ENCODE measurements at regions not wholly inside any gene's neighbourhood (a gene's known extent, or its start where the extent isn't known, plus 50 kb on each side); places are given as distances from the start of the nearest gene placed in this dataset.

DNA sequence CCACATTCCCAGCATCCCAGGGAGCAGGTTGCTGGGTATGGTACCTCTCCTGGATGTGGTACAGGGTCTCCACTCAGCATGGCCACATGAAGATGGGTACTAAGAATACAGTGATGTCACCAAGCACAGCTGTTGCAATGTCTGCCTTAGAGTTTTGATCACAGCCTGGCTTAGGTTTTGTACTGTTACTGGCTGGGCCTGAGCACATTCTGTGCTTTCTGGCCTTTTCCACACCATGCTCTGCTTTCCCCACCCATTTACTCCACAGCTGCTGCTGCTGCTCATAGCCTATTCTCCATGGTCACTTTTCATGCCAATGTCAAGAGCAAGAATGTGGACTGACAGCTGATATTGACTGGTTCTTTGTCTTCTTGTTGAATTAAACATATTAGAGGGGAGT lies 481.9 kb downstream of the ARHGEF28 start:
- no peak for TF ChIP-seq ZNF658 (tag by site-specific recombination; IDR thresholded peaks at IDR 0.05)
- TF ChIP-seq, protein P1, sequence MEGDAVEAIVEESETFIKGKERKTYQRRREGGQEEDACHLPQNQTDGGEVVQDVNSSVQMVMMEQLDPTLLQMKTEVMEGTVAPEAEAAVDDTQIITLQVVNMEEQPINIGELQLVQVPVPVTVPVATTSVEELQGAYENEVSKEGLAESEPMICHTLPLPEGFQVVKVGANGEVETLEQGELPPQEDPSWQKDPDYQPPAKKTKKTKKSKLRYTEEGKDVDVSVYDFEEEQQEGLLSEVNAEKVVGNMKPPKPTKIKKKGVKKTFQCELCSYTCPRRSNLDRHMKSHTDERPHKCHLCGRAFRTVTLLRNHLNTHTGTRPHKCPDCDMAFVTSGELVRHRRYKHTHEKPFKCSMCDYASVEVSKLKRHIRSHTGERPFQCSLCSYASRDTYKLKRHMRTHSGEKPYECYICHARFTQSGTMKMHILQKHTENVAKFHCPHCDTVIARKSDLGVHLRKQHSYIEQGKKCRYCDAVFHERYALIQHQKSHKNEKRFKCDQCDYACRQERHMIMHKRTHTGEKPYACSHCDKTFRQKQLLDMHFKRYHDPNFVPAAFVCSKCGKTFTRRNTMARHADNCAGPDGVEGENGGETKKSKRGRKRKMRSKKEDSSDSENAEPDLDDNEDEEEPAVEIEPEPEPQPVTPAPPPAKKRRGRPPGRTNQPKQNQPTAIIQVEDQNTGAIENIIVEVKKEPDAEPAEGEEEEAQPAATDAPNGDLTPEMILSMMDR (tag by site-specific recombination; IDR thresholded peaks at IDR 0.05): no peak
- no peak for TF ChIP-seq ZNF830 (tag by site-specific recombination; IDR thresholded peaks at IDR 0.05; ENCODE audit: low read depth)
- TF ChIP-seq, protein P2, sequence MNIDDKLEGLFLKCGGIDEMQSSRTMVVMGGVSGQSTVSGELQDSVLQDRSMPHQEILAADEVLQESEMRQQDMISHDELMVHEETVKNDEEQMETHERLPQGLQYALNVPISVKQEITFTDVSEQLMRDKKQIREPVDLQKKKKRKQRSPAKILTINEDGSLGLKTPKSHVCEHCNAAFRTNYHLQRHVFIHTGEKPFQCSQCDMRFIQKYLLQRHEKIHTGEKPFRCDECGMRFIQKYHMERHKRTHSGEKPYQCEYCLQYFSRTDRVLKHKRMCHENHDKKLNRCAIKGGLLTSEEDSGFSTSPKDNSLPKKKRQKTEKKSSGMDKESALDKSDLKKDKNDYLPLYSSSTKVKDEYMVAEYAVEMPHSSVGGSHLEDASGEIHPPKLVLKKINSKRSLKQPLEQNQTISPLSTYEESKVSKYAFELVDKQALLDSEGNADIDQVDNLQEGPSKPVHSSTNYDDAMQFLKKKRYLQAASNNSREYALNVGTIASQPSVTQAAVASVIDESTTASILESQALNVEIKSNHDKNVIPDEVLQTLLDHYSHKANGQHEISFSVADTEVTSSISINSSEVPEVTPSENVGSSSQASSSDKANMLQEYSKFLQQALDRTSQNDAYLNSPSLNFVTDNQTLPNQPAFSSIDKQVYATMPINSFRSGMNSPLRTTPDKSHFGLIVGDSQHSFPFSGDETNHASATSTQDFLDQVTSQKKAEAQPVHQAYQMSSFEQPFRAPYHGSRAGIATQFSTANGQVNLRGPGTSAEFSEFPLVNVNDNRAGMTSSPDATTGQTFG (tag by site-specific recombination; IDR thresholded peaks at IDR 0.05; ENCODE audit: borderline replicate concordance): no peak
- TF ChIP-seq, protein P3, sequence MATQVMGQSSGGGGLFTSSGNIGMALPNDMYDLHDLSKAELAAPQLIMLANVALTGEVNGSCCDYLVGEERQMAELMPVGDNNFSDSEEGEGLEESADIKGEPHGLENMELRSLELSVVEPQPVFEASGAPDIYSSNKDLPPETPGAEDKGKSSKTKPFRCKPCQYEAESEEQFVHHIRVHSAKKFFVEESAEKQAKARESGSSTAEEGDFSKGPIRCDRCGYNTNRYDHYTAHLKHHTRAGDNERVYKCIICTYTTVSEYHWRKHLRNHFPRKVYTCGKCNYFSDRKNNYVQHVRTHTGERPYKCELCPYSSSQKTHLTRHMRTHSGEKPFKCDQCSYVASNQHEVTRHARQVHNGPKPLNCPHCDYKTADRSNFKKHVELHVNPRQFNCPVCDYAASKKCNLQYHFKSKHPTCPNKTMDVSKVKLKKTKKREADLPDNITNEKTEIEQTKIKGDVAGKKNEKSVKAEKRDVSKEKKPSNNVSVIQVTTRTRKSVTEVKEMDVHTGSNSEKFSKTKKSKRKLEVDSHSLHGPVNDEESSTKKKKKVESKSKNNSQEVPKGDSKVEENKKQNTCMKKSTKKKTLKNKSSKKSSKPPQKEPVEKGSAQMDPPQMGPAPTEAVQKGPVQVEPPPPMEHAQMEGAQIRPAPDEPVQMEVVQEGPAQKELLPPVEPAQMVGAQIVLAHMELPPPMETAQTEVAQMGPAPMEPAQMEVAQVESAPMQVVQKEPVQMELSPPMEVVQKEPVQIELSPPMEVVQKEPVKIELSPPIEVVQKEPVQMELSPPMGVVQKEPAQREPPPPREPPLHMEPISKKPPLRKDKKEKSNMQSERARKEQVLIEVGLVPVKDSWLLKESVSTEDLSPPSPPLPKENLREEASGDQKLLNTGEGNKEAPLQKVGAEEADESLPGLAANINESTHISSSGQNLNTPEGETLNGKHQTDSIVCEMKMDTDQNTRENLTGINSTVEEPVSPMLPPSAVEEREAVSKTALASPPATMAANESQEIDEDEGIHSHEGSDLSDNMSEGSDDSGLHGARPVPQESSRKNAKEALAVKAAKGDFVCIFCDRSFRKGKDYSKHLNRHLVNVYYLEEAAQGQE (tag by site-specific recombination; IDR thresholded peaks at IDR 0.05): no peak
- no peak for TF ChIP-seq KLF16 (tag by site-specific recombination; IDR thresholded peaks at IDR 0.05)
- TF ChIP-seq TCF7L2 (IDR thresholded peaks at IDR 0.05; ENCODE audit: borderline replicate concordance, low read depth, low read length): no peak
- no peak for TF ChIP-seq ZNF416 (tag by site-specific recombination; IDR thresholded peaks at IDR 0.05)
- TF ChIP-seq ZNF837 (tag by site-specific recombination; IDR thresholded peaks at IDR 0.05): no peak
- TF ChIP-seq YY1 (tag by site-specific recombination; IDR thresholded peaks at IDR 0.05): no peak
- TF ChIP-seq, protein P4, sequence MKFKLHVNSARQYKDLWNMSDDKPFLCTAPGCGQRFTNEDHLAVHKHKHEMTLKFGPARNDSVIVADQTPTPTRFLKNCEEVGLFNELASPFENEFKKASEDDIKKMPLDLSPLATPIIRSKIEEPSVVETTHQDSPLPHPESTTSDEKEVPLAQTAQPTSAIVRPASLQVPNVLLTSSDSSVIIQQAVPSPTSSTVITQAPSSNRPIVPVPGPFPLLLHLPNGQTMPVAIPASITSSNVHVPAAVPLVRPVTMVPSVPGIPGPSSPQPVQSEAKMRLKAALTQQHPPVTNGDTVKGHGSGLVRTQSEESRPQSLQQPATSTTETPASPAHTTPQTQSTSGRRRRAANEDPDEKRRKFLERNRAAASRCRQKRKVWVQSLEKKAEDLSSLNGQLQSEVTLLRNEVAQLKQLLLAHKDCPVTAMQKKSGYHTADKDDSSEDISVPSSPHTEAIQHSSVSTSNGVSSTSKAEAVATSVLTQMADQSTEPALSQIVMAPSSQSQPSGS (tag by site-specific recombination; IDR thresholded peaks at IDR 0.05; ENCODE audit: low read depth): no peak
- TF ChIP-seq, protein P5, sequence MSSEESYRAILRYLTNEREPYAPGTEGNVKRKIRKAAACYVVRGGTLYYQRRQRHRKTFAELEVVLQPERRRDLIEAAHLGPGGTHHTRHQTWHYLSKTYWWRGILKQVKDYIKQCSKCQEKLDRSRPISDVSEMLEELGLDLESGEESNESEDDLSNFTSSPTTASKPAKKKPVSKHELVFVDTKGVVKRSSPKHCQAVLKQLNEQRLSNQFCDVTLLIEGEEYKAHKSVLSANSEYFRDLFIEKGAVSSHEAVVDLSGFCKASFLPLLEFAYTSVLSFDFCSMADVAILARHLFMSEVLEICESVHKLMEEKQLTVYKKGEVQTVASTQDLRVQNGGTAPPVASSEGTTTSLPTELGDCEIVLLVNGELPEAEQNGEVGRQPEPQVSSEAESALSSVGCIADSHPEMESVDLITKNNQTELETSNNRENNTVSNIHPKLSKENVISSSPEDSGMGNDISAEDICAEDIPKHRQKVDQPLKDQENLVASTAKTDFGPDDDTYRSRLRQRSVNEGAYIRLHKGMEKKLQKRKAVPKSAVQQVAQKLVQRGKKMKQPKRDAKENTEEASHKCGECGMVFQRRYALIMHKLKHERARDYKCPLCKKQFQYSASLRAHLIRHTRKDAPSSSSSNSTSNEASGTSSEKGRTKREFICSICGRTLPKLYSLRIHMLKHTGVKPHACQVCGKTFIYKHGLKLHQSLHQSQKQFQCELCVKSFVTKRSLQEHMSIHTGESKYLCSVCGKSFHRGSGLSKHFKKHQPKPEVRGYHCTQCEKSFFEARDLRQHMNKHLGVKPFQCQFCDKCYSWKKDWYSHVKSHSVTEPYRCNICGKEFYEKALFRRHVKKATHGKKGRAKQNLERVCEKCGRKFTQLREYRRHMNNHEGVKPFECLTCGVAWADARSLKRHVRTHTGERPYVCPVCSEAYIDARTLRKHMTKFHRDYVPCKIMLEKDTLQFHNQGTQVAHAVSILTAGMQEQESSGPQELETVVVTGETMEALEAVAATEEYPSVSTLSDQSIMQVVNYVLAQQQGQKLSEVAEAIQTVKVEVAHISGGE (tag by site-specific recombination; conservative IDR thresholded peaks at IDR 0.05; ENCODE audit: low read depth): no peak
- no peak for TF ChIP-seq ZFHX2 (tag by site-specific recombination; conservative IDR thresholded peaks at IDR 0.05)
- no peak for TF ChIP-seq ZNF510 (tag by site-specific recombination; IDR thresholded peaks at IDR 0.05; ENCODE audit: insufficient replicate concordance)

Measured in HEK293 (cell line).